DND-41 (cell line): ENCODE measurements at regions not wholly inside any gene's neighbourhood (a gene's known extent, or its start where the extent isn't known, plus 50 kb on each side); places are given as distances from the start of the nearest gene placed in this dataset.

Experiments
- ATAC-seq: fragments of 200-7000 bp; cut with Tn5 transposase; 3 replicates; pipeline ENCODE4 v1.9.1; 2021; ENCODE audit warnings: low read depth; ENCODE audit not compliant: insufficient read depth
- DNase-seq: peaks from one replicate; pipeline ENCODE4 v3.0.0-alpha.2; 2020
- H2AFZ ChIP-seq: 2 replicates; pipeline ENCODE4 v1.6.0; 2012; ENCODE audit warnings: low read depth, low read length
- H3K27ac ChIP-seq: 2 replicates; pipeline ENCODE4 v1.5.1; 2012; ENCODE audit warnings: low read length, inconsistent platforms
- H3K27me3 ChIP-seq: fragments of 200-600 bp; sonication (generic); 2 replicates; pipeline ENCODE4 v1.6.0; 2012; ENCODE audit warnings: low read length, mild to moderate bottlenecking, inconsistent platforms; ENCODE audit not compliant: insufficient read depth, poor library complexity
- H3K36me3 ChIP-seq: 2 replicates; pipeline ENCODE4 v1.5.1; 2012; ENCODE audit warnings: low read length, inconsistent platforms; ENCODE audit not compliant: insufficient read depth
- H3K4me1 ChIP-seq: 2 replicates; pipeline ENCODE4 v1.5.1; 2012; ENCODE audit warnings: mild to moderate bottlenecking, low read length; ENCODE audit not compliant: insufficient read depth
- H3K4me2 ChIP-seq: 2 replicates; pipeline ENCODE4 v1.6.0; 2012; ENCODE audit warnings: mild to moderate bottlenecking, moderate library complexity, low read length, inconsistent platforms; ENCODE audit not compliant: insufficient read depth
- H3K4me3 ChIP-seq, 2 experiments: fragments of 200-600 bp in 1 of 2; shearing (Covaris generic) in 1 of 2; 2 replicates each; pipeline ENCODE4 v1.5.1; 2012 to 2016; ENCODE audit warnings: inconsistent platforms in 2 of 2, low read length in 2 of 2, mild to moderate bottlenecking in 2 of 2, low read depth in 1 of 2, moderate library complexity in 1 of 2
- H3K79me2 ChIP-seq: 2 replicates; pipeline ENCODE4 v1.6.0; 2012; ENCODE audit warnings: low read length, inconsistent platforms; ENCODE audit not compliant: insufficient read depth
- H3K9ac ChIP-seq: 2 replicates; pipeline ENCODE4 v1.6.0; 2012; ENCODE audit warnings: low read depth, mild to moderate bottlenecking, inconsistent platforms, low read length, moderate library complexity
- H3K9me3 ChIP-seq: 2 replicates; pipeline ENCODE4 v1.5.1; 2012; ENCODE audit warnings: low read length, moderate library complexity, mild to moderate bottlenecking, inconsistent platforms; ENCODE audit not compliant: insufficient read depth, severe bottlenecking
- H4K20me1 ChIP-seq: 2 replicates; pipeline ENCODE4 v1.6.0; 2012; ENCODE audit warnings: low read length; ENCODE audit not compliant: insufficient read depth
- CTCF ChIP-seq: IDR thresholded peaks from 2 replicates; pipeline ENCODE4 v1.5.1; 2012; ENCODE audit warnings: borderline replicate concordance, low read length, moderate library complexity, mild to moderate bottlenecking; ENCODE audit not compliant: poor library complexity, severe bottlenecking; ENCODE audit errors: extremely low read depth
- EZH2 ChIP-seq: IDR thresholded peaks from 3 replicates; pipeline ENCODE4 v1.6.1; 2012; ENCODE audit warnings: borderline replicate concordance, low read depth, mild to moderate bottlenecking, moderate library complexity, low read length, inconsistent platforms; ENCODE audit not compliant: severe bottlenecking

DNA sequence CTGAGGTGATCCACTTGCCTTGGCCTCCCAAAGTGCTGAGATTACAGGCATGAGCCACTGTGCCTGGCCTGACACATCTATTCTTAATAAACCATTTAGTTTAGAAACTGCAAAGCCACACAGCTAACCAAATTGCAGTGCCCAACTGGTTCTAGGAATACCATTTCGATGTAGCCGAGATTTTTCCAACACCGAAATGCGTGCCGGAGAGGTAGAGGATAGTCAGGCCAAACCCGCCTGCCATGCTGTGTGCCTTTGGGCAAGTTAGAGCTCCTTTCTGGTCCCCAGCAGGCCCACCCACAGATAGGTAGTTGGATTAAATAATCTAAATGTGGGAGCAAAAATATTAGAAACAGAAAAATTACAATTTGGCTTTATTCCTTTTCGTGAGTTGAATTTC is 254.4 kb downstream of the FOXD2 start:
- ATAC-seq (no peak), DNase-seq (no peak)
- Histone ChIP-seq H4K20me1 (no peaks in the 10 kb centered on the region), H3K9me3 (no peaks in the 10 kb centered on the region), H3K9ac (no peak overlapping the region), H3K36me3 (no peaks in the 10 kb centered on the region), H3K79me2 (no peaks in the 10 kb centered on the region), H3K4me1 (no peaks in the 10 kb centered on the region), H3K27me3 (no peaks in the 10 kb centered on the region), H3K27ac (no peak overlapping the region), H3K4me2 (no peak overlapping the region), H3K4me3 (no peak overlapping the region), H2AFZ (no peak overlapping the region)
- TF ChIP-seq EZH2 (no peak), CTCF (no peak)

GRCh38 chr1:47693115-47693514 is 255.3 kb downstream of the FOXD2 start:
- H3K9ac ChIP-seq: no peak overlapping the region
- no peak overlapping the region for H3K27ac ChIP-seq
- H3K27me3 ChIP-seq: no peaks in the 10 kb centered on the region
- no peaks in the 10 kb centered on the region for H3K79me2 ChIP-seq
- DNase-seq (no peak), ATAC-seq (no peak)
- H3K4me3 ChIP-seq: no peak overlapping the region
- H2AFZ ChIP-seq: no peak overlapping the region
- no peaks in the 10 kb centered on the region for H3K36me3 ChIP-seq
- no peaks in the 10 kb centered on the region for H3K4me1 ChIP-seq
- H3K9me3 ChIP-seq: no peaks in the 10 kb centered on the region
- no peak for TF ChIP-seq CTCF
- no peak for TF ChIP-seq EZH2
- H3K4me2 ChIP-seq: no peak overlapping the region
- H4K20me1 ChIP-seq: no peaks in the 10 kb centered on the region

GRCh38 chr1:47694011-47694890 is 256.4 kb downstream of the FOXD2 start:
- no peaks in the 10 kb centered on the region for H4K20me1 ChIP-seq
- DNase-seq: no peak
- H3K4me2 ChIP-seq: no peak overlapping the region
- no peak overlapping the region for H3K27ac ChIP-seq
- no peaks in the 10 kb centered on the region for H3K27me3 ChIP-seq
- no peaks in the 10 kb centered on the region for H3K9me3 ChIP-seq
- H2AFZ ChIP-seq: no peak overlapping the region
- no peaks in the 10 kb centered on the region for H3K4me1 ChIP-seq
- H3K4me3 ChIP-seq: no peak overlapping the region
- H3K9ac ChIP-seq: no peak overlapping the region
- no peaks in the 10 kb centered on the region for H3K36me3 ChIP-seq
- no peak for ATAC-seq
- no peaks in the 10 kb centered on the region for H3K79me2 ChIP-seq
- no peak for TF ChIP-seq CTCF
- TF ChIP-seq EZH2: no peak

GRCh38 chr1:47696404-47696736 is 258.5 kb downstream of the FOXD2 start:
- Histone ChIP-seq H2AFZ (no peak overlapping the region), H4K20me1 (no peaks in the 10 kb centered on the region), H3K4me3 (no peak overlapping the region), H3K4me1 (no peaks in the 10 kb centered on the region), H3K9ac (no peak overlapping the region), H3K79me2 (no peaks in the 10 kb centered on the region), H3K27me3 (peaks cover 6% of the 10 kb centered on the region), H3K4me2 (no peak overlapping the region), H3K27ac (no peak overlapping the region), H3K9me3 (no peaks in the 10 kb centered on the region), H3K36me3 (no peaks in the 10 kb centered on the region)
- no peak for TF ChIP-seq CTCF
- DNase-seq: no peak
- no peak for ATAC-seq
